Panc1 (cell line): ENCODE measurements at regions not wholly inside any gene's neighbourhood (a gene's known extent, or its start where the extent isn't known, plus 50 kb on each side); places are given as distances from the start of the nearest gene placed in this dataset.

Experiments
- POLR2AphosphoS5 ChIP-seq: IDR thresholded peaks from 2 replicates; pipeline ENCODE4 v1.6.1; 2012; ENCODE audit warnings: mild to moderate bottlenecking, low read depth, low read length, moderate library complexity
- REST ChIP-seq, 2 experiments: IDR thresholded peaks; 2 replicates each; pipeline ENCODE4 v1.6.1; 2011 to 2012; ENCODE audit warnings: low read depth in 2 of 2, control low read depth in 1 of 2, low read length in 1 of 2, mild to moderate bottlenecking in 1 of 2, moderate library complexity in 1 of 2; ENCODE audit not compliant: insufficient read depth in 1 of 2
- TCF7L2 ChIP-seq: IDR thresholded peaks from 2 replicates; pipeline ENCODE4 v1.6.1; 2011; ENCODE audit warnings: mild to moderate bottlenecking, low read depth, low read length, inconsistent platforms
- TF ChIP-seq, protein P1 (sequence below): fragments of 450-650 bp; IDR thresholded peaks from 2 replicates; pipeline ENCODE4 v1.5.1; 2017; ENCODE audit warnings: mild to moderate bottlenecking

DNA sequence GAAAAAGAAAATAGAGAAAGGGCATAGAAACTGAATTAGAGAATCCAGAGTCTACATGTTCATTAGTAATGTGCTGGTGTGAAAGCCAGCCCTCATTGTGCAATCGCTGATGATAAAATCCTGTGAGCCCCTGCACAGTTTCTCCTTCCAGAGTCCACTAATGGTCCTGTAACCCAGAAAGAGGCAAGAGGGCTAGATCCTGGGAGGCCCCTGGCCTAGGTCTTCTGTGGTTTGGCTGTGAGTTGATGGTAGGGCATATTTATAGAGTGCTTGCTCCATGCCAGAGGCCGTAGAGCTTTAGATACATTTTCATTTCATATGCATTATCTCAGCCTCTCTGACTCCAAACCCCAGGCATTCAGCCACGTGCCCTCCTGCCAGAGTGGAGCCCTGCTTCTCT is 94.9 kb upstream of the MTHFD1L start:
- TF ChIP-seq, protein P1, sequence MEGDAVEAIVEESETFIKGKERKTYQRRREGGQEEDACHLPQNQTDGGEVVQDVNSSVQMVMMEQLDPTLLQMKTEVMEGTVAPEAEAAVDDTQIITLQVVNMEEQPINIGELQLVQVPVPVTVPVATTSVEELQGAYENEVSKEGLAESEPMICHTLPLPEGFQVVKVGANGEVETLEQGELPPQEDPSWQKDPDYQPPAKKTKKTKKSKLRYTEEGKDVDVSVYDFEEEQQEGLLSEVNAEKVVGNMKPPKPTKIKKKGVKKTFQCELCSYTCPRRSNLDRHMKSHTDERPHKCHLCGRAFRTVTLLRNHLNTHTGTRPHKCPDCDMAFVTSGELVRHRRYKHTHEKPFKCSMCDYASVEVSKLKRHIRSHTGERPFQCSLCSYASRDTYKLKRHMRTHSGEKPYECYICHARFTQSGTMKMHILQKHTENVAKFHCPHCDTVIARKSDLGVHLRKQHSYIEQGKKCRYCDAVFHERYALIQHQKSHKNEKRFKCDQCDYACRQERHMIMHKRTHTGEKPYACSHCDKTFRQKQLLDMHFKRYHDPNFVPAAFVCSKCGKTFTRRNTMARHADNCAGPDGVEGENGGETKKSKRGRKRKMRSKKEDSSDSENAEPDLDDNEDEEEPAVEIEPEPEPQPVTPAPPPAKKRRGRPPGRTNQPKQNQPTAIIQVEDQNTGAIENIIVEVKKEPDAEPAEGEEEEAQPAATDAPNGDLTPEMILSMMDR = no peak
- TF ChIP-seq REST (IDR thresholded peaks at IDR 0.05; ENCODE audit: insufficient read depth in 1 of 2, low read depth in 2 of 2, low read length in 1 of 2) (no peak), TCF7L2 (no peak), POLR2AphosphoS5 (no peak)
